22Rv1 (cell line): ENCODE measurements at regions not wholly inside any gene's neighbourhood (a gene's known extent, or its start where the extent isn't known, plus 50 kb on each side); places are given as distances from the start of the nearest gene placed in this dataset.

Source experiments
- CTCF ChIP-seq: fragments of 450-650 bp; IDR thresholded peaks from 2 replicates; pipeline ENCODE4 v1.5.1; 2017; ENCODE audit warnings: mild to moderate bottlenecking
- ZFX ChIP-seq: fragments of 450-650 bp; IDR thresholded peaks from 2 replicates; pipeline ENCODE4 v1.6.1; 2017; ENCODE audit warnings: antibody characterized with exemption, borderline replicate concordance

DNA sequence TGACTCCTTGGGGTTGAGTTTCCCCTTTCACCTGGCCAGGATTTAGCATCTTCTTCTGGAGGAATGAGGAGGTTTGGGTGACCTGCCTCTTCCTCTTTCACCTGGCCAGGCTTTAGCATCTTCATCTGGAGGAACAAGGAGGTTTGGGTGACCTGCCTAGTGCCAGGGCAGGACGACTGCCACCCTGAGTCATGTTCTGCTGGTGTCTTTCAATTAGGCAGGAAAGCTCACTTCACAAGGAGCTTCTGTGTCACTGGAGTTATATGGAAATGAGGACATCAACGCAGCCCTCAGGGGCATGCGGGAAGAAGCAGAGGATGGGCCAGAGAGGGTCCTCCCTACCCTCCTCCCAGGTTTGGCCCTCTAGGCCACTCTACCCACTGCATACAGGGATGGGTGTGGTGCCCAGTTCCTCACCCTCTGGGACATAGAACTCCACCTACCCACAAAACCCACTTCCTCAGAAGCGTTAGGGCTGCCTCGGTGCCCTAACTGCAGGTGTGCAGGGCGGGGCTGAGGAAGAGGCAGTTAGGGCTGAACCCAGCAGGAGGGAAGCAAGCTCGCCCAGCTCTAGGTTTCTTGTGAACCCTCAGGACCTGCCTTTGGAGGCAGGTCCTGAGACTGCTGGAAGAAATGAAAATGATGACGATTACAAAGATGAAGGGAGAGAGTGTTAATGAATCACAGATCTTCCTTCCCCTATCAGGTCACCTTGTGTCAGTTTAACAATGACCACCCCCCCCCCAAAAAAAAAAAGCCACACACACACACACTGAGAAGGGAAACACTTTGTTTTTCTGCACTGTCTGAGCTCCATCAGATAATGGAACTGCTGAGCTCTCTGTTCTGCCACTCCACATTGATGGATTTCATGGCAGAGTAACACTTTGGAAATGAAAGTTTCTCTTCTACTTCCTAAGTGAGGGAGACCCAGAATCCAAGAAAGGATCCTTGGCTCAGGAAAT, 71.0 kb downstream of the ARL4C start:
- TF ChIP-seq CTCF, result no peak
- no peak for TF ChIP-seq ZFX
